Body of pancreas (tissue), 4 donors: ENCODE measurements at regions not wholly inside any gene's neighbourhood (a gene's known extent, or its start where the extent isn't known, plus 50 kb on each side); places are given as distances from the start of the nearest gene placed in this dataset.
A peak's percentile ranks its signal among the peaks of the same experiment; 100 is the strongest.
"Not testable (repeated sequence)": the region's sequence is repeated elsewhere in the genome, so short reads cannot be mapped to it uniquely, and the experiment has no call there.

ENCODE experiments used
- ATAC-seq: fragments of 150-250 bp; one replicate; pipeline ENCODE4 v1.9.1; 2016
- DNase-seq, 4 donors: peaks; one replicate each; pipeline ENCODE4 v3.0.0-alpha.2; 2019
- H3K27ac ChIP-seq, 4 donors: fragments of 200-600 bp; sonication (generic); 1 replicate in 3 of 4; 2 replicates in 1 of 4; pipeline versions ENCODE4 v1.5.1 to v1.6.1; 2016 to 2019; ENCODE audit warnings: mild to moderate bottlenecking in 1 of 4, mixed read lengths in 1 of 4, moderate library complexity in 1 of 4
- H3K27me3 ChIP-seq, 2 donors: fragments of 200-600 bp; sonication (generic); one replicate each; pipeline ENCODE4 v1.6.0; 2016; ENCODE audit warnings: mild to moderate bottlenecking in 1 of 2
- H3K36me3 ChIP-seq, 2 donors: fragments of 200-600 bp; sonication (generic); replicated peaks in 1 of 2; 2 replicates each; pipeline ENCODE4 v1.5.1; 2016; ENCODE audit warnings: low read depth in 2 of 2; ENCODE audit not compliant: insufficient read depth in 1 of 2
- H3K4me1 ChIP-seq: fragments of 200-600 bp; sonication (generic); one replicate; pipeline ENCODE4 v1.6.0; 2016
- H3K4me3 ChIP-seq, 2 donors: fragments of 200-600 bp; sonication (generic); 1 replicate in 1 of 2; 2 replicates in 1 of 2; pipeline ENCODE4 v1.5.1; 2016 to 2019
- H3K9me3 ChIP-seq, 3 donors: fragments of 200-600 bp; sonication (generic); 1 replicate in 2 of 3; 2 replicates in 1 of 3; pipeline ENCODE4 v1.5.1; 2016
- POLR2A ChIP-seq, 3 donors: fragments of 450-650 bp; IDR thresholded peaks; one replicate each; pipeline ENCODE4 v1.6.1; 2016; ENCODE audit warnings: antibody characterized with exemption in 3 of 3, mild to moderate bottlenecking in 2 of 3
- WGBS, 2 donors: methylation state at CpG; one replicate each; pipeline ENCODE4 v1.1.5; 2017; 5-methylcytosine and 5-hydroxymethylcytosine counted together
- intact Hi-C: fragments of 100-400 bp; cut with DNase I; formaldehyde crosslinking; loops from one replicate; pipeline ENCODE4 v1.15.1; 2023
- TF ChIP-seq, protein P1 (sequence below), 7 experiments: fragments of 450-650 bp in 4 of 7; fragments of 200-600 bp in 3 of 7; sonication (generic) in 3 of 7; IDR thresholded peaks; one replicate each; pipeline ENCODE4 v1.5.1; 2016 to 2019; ENCODE audit warnings: antibody characterized with exemption in 7 of 7

DNA sequence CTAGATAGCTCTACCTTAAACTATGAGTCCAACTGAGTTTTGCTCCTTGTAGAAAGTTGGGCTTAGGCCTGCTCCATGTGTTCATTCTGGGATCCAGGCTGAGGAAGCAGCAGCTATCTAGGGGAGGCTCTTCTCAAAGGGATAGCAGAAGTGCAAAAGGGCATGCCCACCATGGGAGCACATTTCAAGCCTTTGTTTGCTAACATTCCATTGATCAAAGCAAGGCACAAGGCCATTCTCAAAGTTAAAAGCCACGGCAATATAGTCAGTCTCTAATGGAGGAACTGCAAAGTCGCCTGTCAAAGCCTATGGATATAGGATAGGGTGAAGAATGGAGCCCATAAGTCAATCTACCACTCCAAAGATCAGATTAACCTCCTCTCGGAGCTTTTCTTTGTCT lies 488.1 kb upstream of the ARX start:
- Histone ChIP-seq H3K27me3 (no peaks in the 10 kb centered on the region), H3K36me3 (no peaks in the 10 kb centered on the region), H3K4me3 (no peak overlapping the region), H3K4me1 (no peaks in the 10 kb centered on the region), H3K9me3 (no peaks in the 10 kb centered on the region), H3K27ac (no peak overlapping the region)
- WGBS, 2 donors, result 39 to 60% methylated on average over 3 of the region's 3 CpGs
- no peak for ATAC-seq
- intact Hi-C loops, result no loop called here
- DNase-seq, result no peak
- no peak for TF ChIP-seq POLR2A (IDR thresholded peaks at IDR 0.05)
- TF ChIP-seq, protein P1, sequence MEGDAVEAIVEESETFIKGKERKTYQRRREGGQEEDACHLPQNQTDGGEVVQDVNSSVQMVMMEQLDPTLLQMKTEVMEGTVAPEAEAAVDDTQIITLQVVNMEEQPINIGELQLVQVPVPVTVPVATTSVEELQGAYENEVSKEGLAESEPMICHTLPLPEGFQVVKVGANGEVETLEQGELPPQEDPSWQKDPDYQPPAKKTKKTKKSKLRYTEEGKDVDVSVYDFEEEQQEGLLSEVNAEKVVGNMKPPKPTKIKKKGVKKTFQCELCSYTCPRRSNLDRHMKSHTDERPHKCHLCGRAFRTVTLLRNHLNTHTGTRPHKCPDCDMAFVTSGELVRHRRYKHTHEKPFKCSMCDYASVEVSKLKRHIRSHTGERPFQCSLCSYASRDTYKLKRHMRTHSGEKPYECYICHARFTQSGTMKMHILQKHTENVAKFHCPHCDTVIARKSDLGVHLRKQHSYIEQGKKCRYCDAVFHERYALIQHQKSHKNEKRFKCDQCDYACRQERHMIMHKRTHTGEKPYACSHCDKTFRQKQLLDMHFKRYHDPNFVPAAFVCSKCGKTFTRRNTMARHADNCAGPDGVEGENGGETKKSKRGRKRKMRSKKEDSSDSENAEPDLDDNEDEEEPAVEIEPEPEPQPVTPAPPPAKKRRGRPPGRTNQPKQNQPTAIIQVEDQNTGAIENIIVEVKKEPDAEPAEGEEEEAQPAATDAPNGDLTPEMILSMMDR (IDR thresholded peaks at IDR 0.05), result no peak

DNA sequence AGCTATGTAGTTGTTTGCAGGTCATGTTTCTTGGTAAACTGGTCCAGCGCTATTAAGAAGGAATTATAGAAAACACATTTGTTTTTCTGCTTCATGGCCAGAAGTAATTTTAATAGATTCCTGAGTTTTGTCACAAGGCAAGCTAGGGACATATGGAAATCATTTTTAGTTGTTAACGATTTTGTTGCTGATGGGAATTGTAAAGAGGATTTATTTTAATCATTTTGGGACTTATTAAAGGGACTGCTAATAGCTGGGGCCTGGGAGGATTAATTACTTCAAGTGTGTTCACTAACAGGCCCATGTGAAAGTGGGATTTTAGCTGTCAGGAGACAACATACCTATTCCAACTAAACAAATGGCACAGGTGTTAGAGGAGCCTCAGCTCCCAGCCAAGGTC lies 492.0 kb upstream of the ARX start:
- H3K27me3 ChIP-seq, result no peaks in the 10 kb centered on the region

DNA sequence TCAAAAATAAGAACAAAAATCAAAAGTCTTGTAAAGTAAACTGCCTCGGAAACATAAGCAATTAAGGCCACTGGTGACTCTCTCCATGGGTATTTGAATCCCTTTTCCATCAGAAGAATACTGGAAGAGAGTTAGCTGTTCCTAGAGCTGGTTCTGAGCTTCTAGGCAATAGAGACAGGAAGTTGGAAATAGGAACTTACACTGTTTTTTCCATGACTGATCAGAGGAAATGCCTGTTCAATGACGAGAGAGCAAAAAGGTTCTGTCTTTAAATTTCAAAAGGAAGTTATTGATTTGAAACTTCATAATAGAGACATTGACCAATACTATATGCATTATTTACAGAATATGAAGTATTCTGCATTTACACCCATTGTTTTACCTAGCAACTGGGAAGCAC lies 503.5 kb upstream of the ARX start:
- DNase-seq, result no peak
- WGBS, 2 donors, result 59 to 68% methylated on average over 2 of the region's 2 CpGs
- no peaks in the 10 kb centered on the region for H3K27me3 ChIP-seq

More for the DNA sequence above, 492.0 kb upstream of the ARX start:
- 50 to 69% methylated on average over 2 of the region's 2 CpGs for WGBS, 2 donors
- ATAC-seq (no peak), DNase-seq (no peak)
- TF ChIP-seq, protein P1 (IDR thresholded peaks at IDR 0.05), result no peak
- TF ChIP-seq POLR2A (IDR thresholded peaks at IDR 0.05), result no peak
- no peaks in the 10 kb centered on the region for H3K4me1 ChIP-seq
- no peaks in the 10 kb centered on the region for H3K9me3 ChIP-seq
- no peak overlapping the region for H3K27ac ChIP-seq
- H3K36me3 ChIP-seq, result no peaks in the 10 kb centered on the region
- intact Hi-C loops, result no loop called here
- H3K4me3 ChIP-seq, result no peak overlapping the region

DNA sequence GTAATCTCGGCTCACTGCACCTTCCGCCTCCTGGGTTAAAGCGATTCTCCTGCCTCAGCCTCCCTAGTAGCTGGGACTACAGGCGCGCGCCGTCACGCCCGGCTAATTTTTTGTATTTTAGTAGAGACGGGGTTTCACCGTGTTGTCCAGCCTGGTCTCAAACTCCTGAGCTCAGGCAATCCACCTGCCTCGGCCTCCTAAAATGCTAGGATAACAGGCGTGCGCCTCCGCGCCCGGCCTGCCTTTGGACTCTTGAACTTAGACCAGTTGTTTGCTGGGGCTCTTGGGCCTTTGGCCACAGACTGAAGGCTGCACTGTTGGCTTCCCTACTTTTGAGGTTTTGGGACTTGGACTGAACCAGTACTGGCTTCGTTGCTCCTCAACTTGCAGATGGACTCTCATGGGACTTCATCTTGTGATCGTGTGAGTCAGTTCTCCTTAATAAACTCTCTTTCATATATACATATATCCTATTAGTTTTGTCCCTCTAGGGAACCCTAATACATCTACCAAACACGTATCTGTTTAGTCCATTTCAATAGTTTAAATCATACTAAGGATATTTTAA lies 506.8 kb upstream of the ARX start:
- H3K27me3 ChIP-seq, ATAC-seq, H3K9me3 ChIP-seq, H3K36me3 ChIP-seq, H3K27ac ChIP-seq, intact Hi-C loops, H3K4me3 ChIP-seq, H3K4me1 ChIP-seq, DNase-seq: not testable (repeated sequence)
- 80 to 88% methylated on average over 10 to 18 of the region's 20 CpGs for WGBS, 2 donors

More for the DNA sequence above, 503.5 kb upstream of the ARX start:
- Histone ChIP-seq H3K4me3 (no peak overlapping the region), H3K27ac (no peak overlapping the region), H3K4me1 (no peaks in the 10 kb centered on the region), H3K36me3 (no peaks in the 10 kb centered on the region), H3K9me3 (no peaks in the 10 kb centered on the region)
- intact Hi-C loops, result no loop called here
- no peak for ATAC-seq
- TF ChIP-seq POLR2A (IDR thresholded peaks at IDR 0.05), result no peak
- TF ChIP-seq, protein P1 (IDR thresholded peaks at IDR 0.05), result no peak

DNA sequence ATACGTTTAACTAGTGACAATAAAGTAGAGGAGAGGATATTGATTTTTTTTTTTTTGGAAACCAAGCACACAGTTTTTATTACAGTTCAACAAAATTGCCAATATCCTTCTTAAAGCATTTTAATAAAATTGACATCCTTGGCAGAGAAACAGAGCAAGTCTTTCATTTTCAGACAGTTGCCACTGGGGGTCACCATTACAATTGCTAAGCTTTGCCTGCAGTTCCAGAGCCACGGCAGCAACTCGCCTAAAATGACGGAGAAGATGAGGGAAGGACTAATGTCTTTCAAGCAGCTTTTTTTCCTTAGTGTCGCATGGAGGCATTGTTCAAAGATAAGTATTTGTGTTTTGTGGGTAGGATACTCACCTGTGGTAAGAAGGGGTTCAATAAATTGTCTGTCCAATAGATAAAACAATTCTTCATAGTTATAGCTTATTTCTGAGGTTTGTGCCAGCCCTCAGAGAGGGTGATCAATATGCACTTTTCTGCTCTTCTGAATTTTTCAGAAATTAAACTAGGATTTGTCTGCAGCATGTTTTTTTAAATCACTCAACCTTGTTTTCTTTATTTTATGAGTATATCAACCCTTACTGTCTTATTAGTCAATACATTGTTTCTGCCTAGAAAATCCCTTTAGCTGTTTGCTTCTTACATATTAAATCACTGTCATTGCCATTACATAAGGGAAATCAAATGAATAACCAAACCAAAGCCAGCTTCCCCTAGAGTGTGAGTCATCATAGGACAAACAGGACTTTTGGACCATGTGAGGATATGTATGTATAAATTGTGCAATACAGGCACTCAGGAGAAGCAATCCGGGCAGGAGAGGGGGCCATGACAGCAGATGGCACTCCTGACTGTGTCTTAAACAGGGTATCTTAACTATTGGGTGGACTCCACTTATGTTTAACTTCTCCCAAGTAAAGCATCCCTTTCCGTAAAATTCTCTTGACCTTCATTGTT lies 508.1 kb upstream of the ARX start:
- Histone ChIP-seq H3K4me1 (no peaks in the 10 kb centered on the region), H3K27ac (no peak overlapping the region), H3K4me3 (no peak overlapping the region), H3K27me3 (no peaks in the 10 kb centered on the region), H3K36me3 (no peaks in the 10 kb centered on the region), H3K9me3 (no peaks in the 10 kb centered on the region)
- DNase-seq (peak; percentile 5 to 37 (median 20)), ATAC-seq (peak; percentile 67)
- no peak for TF ChIP-seq POLR2A (IDR thresholded peaks at IDR 0.05)
- TF ChIP-seq, protein P1 (IDR thresholded peaks at IDR 0.05), result peak in 5 of 7 experiments; percentile 10 to 44 (median 22)
- intact Hi-C loops, result no loop called here
- WGBS, 2 donors, result 12 to 15% methylated on average over 7 of the region's 7 CpGs
